Endothelial cell of umbilical vein (primary cell): ENCODE measurements at regions not wholly inside any gene's neighbourhood (a gene's known extent, or its start where the extent isn't known, plus 50 kb on each side); places are given as distances from the start of the nearest gene placed in this dataset.

Experiments
- BruUV-seq: library from RNA; stranded (reverse); fragments of 400-500 nt; replicated peaks from 2 replicates; lab custom pipeline; 2021; lab: Mats Ljungman, UMichigan
- CTCF ChIA-PET: fragments of 300-600, 350-600 bp; sonication (Branson Sonifier 250); formaldehyde crosslinking; loops from one replicate; lab custom pipeline; 2021; ENCODE audit warnings: antibody characterized with exemption, inconsistent platforms; lab: Charles Lee
- POLR2A ChIA-PET: fragments of 300-600, 350-600 bp; sonication (Branson Sonifier 250); formaldehyde crosslinking; loops from one replicate; lab custom pipeline; 2021; ENCODE audit warnings: antibody characterized with exemption, inconsistent platforms; lab: Charles Lee
- DNase-seq: peaks from one replicate; pipeline ENCODE4 v3.0.0-alpha.2; 2011; ENCODE audit warnings: low read depth, low spot score
- FAIRE-seq: peaks from 2 replicates; lab custom pipeline; 2011; peaks lifted over from hg19 to GRCh38; lab: Jason Lieb, UNC
- H2AFZ ChIP-seq: 2 replicates; pipeline ENCODE4 v1.6.0; 2012; ENCODE audit warnings: low read depth, low read length, control low read depth, inconsistent platforms
- H3K27ac ChIP-seq: 2 replicates; pipeline ENCODE4 v1.5.1; 2011; ENCODE audit warnings: low read depth, mild to moderate bottlenecking, control low read depth, low read length, moderate library complexity; ENCODE audit not compliant: insufficient read depth
- H3K27me3 ChIP-seq, 2 experiments: 2 replicates each; pipeline versions ENCODE4 v1.6.0 to v1.6.1; 2011; ENCODE audit warnings: low read length in 2 of 2, mixed read lengths in 1 of 2; ENCODE audit not compliant: control insufficient read depth in 2 of 2, insufficient read depth in 2 of 2
- H3K36me3 ChIP-seq, 2 experiments: 2 replicates in 1 of 2; 3 replicates in 1 of 2; pipeline ENCODE4 v1.5.1; 2011; ENCODE audit warnings: low read length in 2 of 2, mild to moderate bottlenecking in 1 of 2, moderate library complexity in 1 of 2; ENCODE audit not compliant: control insufficient read depth in 2 of 2, insufficient read depth in 2 of 2; ENCODE audit errors: extremely low read depth in 1 of 2
- H3K4me1 ChIP-seq: 3 replicates; pipeline ENCODE4 v1.5.1; 2011; ENCODE audit warnings: mild to moderate bottlenecking, low read length; ENCODE audit not compliant: control insufficient read depth, insufficient read depth; ENCODE audit errors: extremely low read depth
- H3K4me2 ChIP-seq: 2 replicates; pipeline ENCODE4 v1.6.1; 2011; ENCODE audit warnings: low read length, control low read depth, mixed read lengths; ENCODE audit not compliant: insufficient read depth
- H3K4me3 ChIP-seq, 3 experiments: fragments of 200-600 bp in 1 of 3; sonication (generic), shearing (Covaris generic) in 1 of 3; replicated peaks in 1 of 3; 2 replicates each; pipeline ENCODE4 v1.5.1; 2011 to 2016; ENCODE audit warnings: control low read depth in 3 of 3, low read length in 3 of 3, mild to moderate bottlenecking in 2 of 3, inconsistent platforms in 1 of 3, low read depth in 1 of 3, moderate library complexity in 1 of 3; ENCODE audit not compliant: insufficient read depth in 1 of 3
- H3K79me2 ChIP-seq: 2 replicates; pipeline ENCODE4 v1.6.0; 2012; ENCODE audit warnings: low read length, inconsistent platforms; ENCODE audit not compliant: control insufficient read depth, insufficient read depth
- H3K9ac ChIP-seq: replicated peaks from 2 replicates; pipeline ENCODE3; 2011; ENCODE audit warnings: low read length, control low read depth; ENCODE audit not compliant: insufficient read depth; ENCODE audit errors: extremely low read depth
- H3K9me1 ChIP-seq: replicated peaks from 3 replicates; pipeline ENCODE4 v1.6.0; 2011; ENCODE audit warnings: mild to moderate bottlenecking, low read length; ENCODE audit not compliant: control insufficient read depth, insufficient read depth; ENCODE audit errors: extremely low read depth
- H3K9me3 ChIP-seq: replicated peaks from 2 replicates; pipeline ENCODE4 v1.5.1; 2012; ENCODE audit warnings: low read length, inconsistent platforms; ENCODE audit not compliant: control insufficient read depth, insufficient read depth
- H4K20me1 ChIP-seq: replicated peaks from 2 replicates; pipeline ENCODE3; 2011; ENCODE audit warnings: mild to moderate bottlenecking, low read length; ENCODE audit not compliant: control insufficient read depth, insufficient read depth; ENCODE audit errors: extremely low read depth
- CTCF ChIP-seq, 2 donors: IDR thresholded peaks; 1 replicate in 1 of 2; 2 replicates in 1 of 2; pipeline ENCODE4 v1.5.1; 2011; ENCODE audit warnings: low read length in 2 of 2, mild to moderate bottlenecking in 2 of 2, moderate library complexity in 2 of 2, control low read depth in 1 of 2, inconsistent platforms in 1 of 2, low read depth in 1 of 2; ENCODE audit not compliant: insufficient read depth in 1 of 2; ENCODE audit errors: extremely low read depth in 1 of 2
- EZH2 ChIP-seq: IDR thresholded peaks from 2 replicates; pipeline ENCODE4 v1.6.1; 2012; ENCODE audit warnings: borderline replicate concordance, low read depth, mild to moderate bottlenecking, moderate library complexity, low read length, inconsistent platforms; ENCODE audit not compliant: severe bottlenecking
- FOS ChIP-seq: IDR thresholded peaks from 2 replicates; pipeline ENCODE4 v1.6.1; 2011; ENCODE audit warnings: mild to moderate bottlenecking, low read length, moderate library complexity, borderline replicate concordance; ENCODE audit not compliant: insufficient read depth
- GATA2 ChIP-seq: IDR thresholded peaks from 2 replicates; pipeline ENCODE4 v1.7.0; 2011; ENCODE audit warnings: low read depth, mild to moderate bottlenecking, moderate library complexity, mixed read lengths, low read length; ENCODE audit not compliant: insufficient read length, insufficient read depth
- JUN ChIP-seq: IDR thresholded peaks from 2 replicates; pipeline ENCODE4 v1.6.1; 2011; ENCODE audit warnings: borderline replicate concordance, low read depth; ENCODE audit not compliant: insufficient read length, insufficient read depth
- MAX ChIP-seq: IDR thresholded peaks from 2 replicates; pipeline ENCODE4 v1.6.1; 2011; ENCODE audit not compliant: insufficient read depth, insufficient read length
- MYC ChIP-seq: IDR thresholded peaks from one replicate; pipeline ENCODE4 v1.6.1; 2011; ENCODE audit warnings: mild to moderate bottlenecking, low read depth, low read length
- POLR2A ChIP-seq: IDR thresholded peaks from 2 replicates; pipeline ENCODE4 v1.6.1; 2012; ENCODE audit warnings: low read depth, mild to moderate bottlenecking, control low read depth, low read length
- POLR2AphosphoS5 ChIP-seq: IDR thresholded peaks from 2 replicates; pipeline ENCODE4 v1.6.1; 2012; ENCODE audit warnings: low read depth, mild to moderate bottlenecking, control low read depth, low read length, moderate library complexity; ENCODE audit not compliant: insufficient read depth
- dilution Hi-C: fragments of 300-500 bp; cut with MboI; formaldehyde crosslinking; loops from one replicate; pipeline ENCODE4 v1.15.0; 2019; ENCODE audit warnings: low sequenced_read_pairs; ENCODE audit not compliant: extremely low pct_ligation_motif_present
- intact Hi-C: fragments of 100-400 bp; cut with micrococcal nuclease; formaldehyde crosslinking; loops from one replicate; pipeline ENCODE4 v1.10.0; 2022

GRCh38 chr3:73927203-73927570 is 302.4 kb upstream of the PDZRN3 start:
- CTCF ChIA-PET: no interaction called here
- intact Hi-C loops (no loop called here), dilution Hi-C loops (no loop called here)
- Histone ChIP-seq H4K20me1 (no peaks in the 10 kb centered on the region), H3K9me1 (no peaks in the 10 kb centered on the region), H3K36me3 (no peaks in the 10 kb centered on the region), H3K4me3 (no peak overlapping the region), H3K4me1 (no peaks in the 10 kb centered on the region), H3K27ac (no peak overlapping the region), H3K4me2 (no peak overlapping the region), H3K9ac (no peak overlapping the region), H2AFZ (no peak overlapping the region), H3K9me3 (peaks cover 8% of the 10 kb centered on the region), H3K79me2 (no peaks in the 10 kb centered on the region), H3K27me3 (no peaks in the 10 kb centered on the region)
- BruUV-seq: no TSS peak
- FAIRE-seq: no peak
- POLR2A ChIA-PET: no interaction called here
- no peak for DNase-seq
- TF ChIP-seq POLR2AphosphoS5: no peak
- TF ChIP-seq FOS: no peak
- no peak for TF ChIP-seq JUN
- TF ChIP-seq CTCF (IDR thresholded peaks at IDR 0.05; ENCODE audit: extremely low read depth in 1 of 2, insufficient read depth in 1 of 2, low read depth in 1 of 2, low read length in 2 of 2): no peak
- TF ChIP-seq GATA2: no peak
- no peak for TF ChIP-seq MYC
- TF ChIP-seq MAX: no peak
- no peak for TF ChIP-seq EZH2
- no peak for TF ChIP-seq POLR2A
